ENCODE measurements at regions not wholly inside any gene's neighbourhood (a gene's known extent, or its start where the extent isn't known, plus 50 kb on each side); places are given as distances from the start of the nearest gene placed in this dataset.
"Not testable (repeated sequence)": the region's sequence is repeated elsewhere in the genome, so short reads cannot be mapped to it uniquely, and the experiment has no call there.

- H3K9me3 ChIP-seq: no peaks in the 10 kb centered on the region
- intact Hi-C loops (cut with DNase I; ENCODE audit: low total_unique reads): no loop called here
- H3K36me3 ChIP-seq: no peaks in the 10 kb centered on the region
- H3K27ac ChIP-seq: no peak overlapping the region
- no peaks in the 10 kb centered on the region for H3K27me3 ChIP-seq (replicated peaks in 1 of 7)
- TF ChIP-seq POLR2A (IDR thresholded peaks at IDR 0.05): no peak
- no peak for TF ChIP-seq POLR2AphosphoS5 (IDR thresholded peaks at IDR 0.05)
- no peak for TF ChIP-seq CTCF (IDR thresholded peaks at IDR 0.05 in 8 of 11, conservative IDR thresholded peaks at IDR 0.05 in 3 of 11)
- peaks cover 0 to 5% (median 0%) of the 10 kb centered on the region in 6 donors for H3K4me1 ChIP-seq
- DNase-seq: no peak
- H3K4me3 ChIP-seq: no peak overlapping the region
- WGBS, 5 donors: 47 to 88% (median 69%) methylated on average over 1 to 2 of the region's 2 CpGs
Observed at GRCh38 chr10:120793088-120793487, 58.1 kb upstream of the WDR11 start.

GRCh38 chr10:120794390-120794789 lies 56.8 kb upstream of the WDR11 start:
- H3K36me3 ChIP-seq: no peaks in the 10 kb centered on the region
- no peak for DNase-seq
- intact Hi-C loops (cut with DNase I; ENCODE audit: low total_unique reads): no loop called here
- no peaks in the 10 kb centered on the region for H3K27me3 ChIP-seq (replicated peaks in 1 of 7)
- no peaks in the 10 kb centered on the region for H3K9me3 ChIP-seq
- TF ChIP-seq POLR2AphosphoS5 (IDR thresholded peaks at IDR 0.05) (no peak), CTCF (IDR thresholded peaks at IDR 0.05 in 8 of 11, conservative IDR thresholded peaks at IDR 0.05 in 3 of 11) (no peak), POLR2A (IDR thresholded peaks at IDR 0.05) (no peak)
- 80 to 100% (median 93%) methylated on average over 4 of the region's 4 CpGs for WGBS, 5 donors
- peaks cover 0 to 5% (median under 1%) of the 10 kb centered on the region in 6 donors for H3K4me1 ChIP-seq
- no peak overlapping the region for H3K4me3 ChIP-seq
- no peak overlapping the region for H3K27ac ChIP-seq

- DNase-seq; H3K4me1 ChIP-seq; H3K27me3 ChIP-seq (replicated peaks in 1 of 7); intact Hi-C loops (cut with DNase I; ENCODE audit: low total_unique reads); H3K4me3 ChIP-seq; H3K36me3 ChIP-seq; H3K27ac ChIP-seq; H3K9me3 ChIP-seq: not testable (repeated sequence)
- WGBS, 5 donors: 60 to 96% (median 95%) methylated on average over 2 to 29 of the region's 29 CpGs
Observed at GRCh38 chr10:120798276-120798675, 52.9 kb upstream of the WDR11 start.

- intact Hi-C loops (cut with DNase I; ENCODE audit: low total_unique reads): no loop called here
- Histone ChIP-seq H3K27ac (no peak overlapping the region), H3K36me3 (no peaks in the 10 kb centered on the region), H3K4me1 (peaks cover 0 to 5% (median 0%) of the 10 kb centered on the region in 6 donors), H3K4me3 (no peak overlapping the region), H3K27me3 (replicated peaks in 1 of 7) (no peaks in the 10 kb centered on the region), H3K9me3 (no peaks in the 10 kb centered on the region)
- no peak for TF ChIP-seq POLR2AphosphoS5 (IDR thresholded peaks at IDR 0.05)
- no peak for TF ChIP-seq CTCF (IDR thresholded peaks at IDR 0.05 in 8 of 11, conservative IDR thresholded peaks at IDR 0.05 in 3 of 11)
- no peak for TF ChIP-seq POLR2A (IDR thresholded peaks at IDR 0.05)
- WGBS, 5 donors: 43 to 69% (median 54%) methylated on average over 2 of the region's 2 CpGs
- DNase-seq: no peak
Observed at GRCh38 chr10:120799849-120800248, 51.3 kb upstream of the WDR11 start.

Measured in spleen (tissue), 11 donors.